B cell (primary cell): ENCODE measurements at regions not wholly inside any gene's neighbourhood (a gene's known extent, or its start where the extent isn't known, plus 50 kb on each side); places are given as distances from the start of the nearest gene placed in this dataset.

ENCODE experiments used
- ATAC-seq: fragments of 200-7000 bp; cut with Tn5 transposase; one replicate; pipeline ENCODE4 v1.10.0; 2021; ENCODE audit warnings: low read depth, mild to moderate bottlenecking, moderate number of reproducible peaks, moderate library complexity
- CTCF ChIA-PET: fragments of 350-600 bp; sonication (Branson Sonifier 250); formaldehyde crosslinking; loops from one replicate; lab custom pipeline; 2021; ENCODE audit warnings: antibody characterized with exemption, inconsistent platforms; lab: Charles Lee
- POLR2A ChIA-PET: fragments of 350-600 bp; sonication (Branson Sonifier 250); formaldehyde crosslinking; loops from one replicate; lab custom pipeline; 2021; ENCODE audit warnings: antibody characterized with exemption; lab: Charles Lee
- DNase-seq: peaks from one replicate; pipeline ENCODE4 v3.0.0; 2013
- H2AFZ ChIP-seq: 2 replicates; pipeline ENCODE4 v1.6.1; 2012; ENCODE audit warnings: mild to moderate bottlenecking, low read depth, low read length; ENCODE audit not compliant: insufficient read depth, poor library complexity, severe bottlenecking
- H3K27ac ChIP-seq, 2 donors: 1 replicate in 1 of 2; 2 replicates in 1 of 2; pipeline ENCODE4 v1.5.1; 2012 to 2013; ENCODE audit warnings: low read length in 2 of 2, mild to moderate bottlenecking in 2 of 2, moderate library complexity in 1 of 2
- H3K27me3 ChIP-seq, 4 experiments: fragments of 200-600 bp in 1 of 4; sonication (generic) in 1 of 4; replicated peaks in 1 of 4; 1 replicate in 2 of 4; 2 replicates in 2 of 4; pipeline versions ENCODE4 v1.6.1 to v1.7.0; 2013 to 2016; ENCODE audit warnings: low read length in 3 of 4, mild to moderate bottlenecking in 2 of 4, mixed read lengths in 1 of 4, moderate library complexity in 1 of 4; ENCODE audit not compliant: insufficient read depth in 4 of 4, control insufficient read depth in 3 of 4; ENCODE audit errors: control extremely low read depth in 1 of 4
- H3K36me3 ChIP-seq, 2 experiments: replicated peaks in 1 of 2; 1 replicate in 1 of 2; 2 replicates in 1 of 2; pipeline versions ENCODE4 v1.6.1 to v1.7.1; 2013; ENCODE audit warnings: low read length in 1 of 2; ENCODE audit not compliant: insufficient read depth in 2 of 2, control insufficient read depth in 1 of 2; ENCODE audit errors: control extremely low read depth in 1 of 2, extremely low read depth in 1 of 2
- H3K4me1 ChIP-seq, 2 donors: fragments of 200-600 bp in 1 of 2; sonication (generic) in 1 of 2; 1 replicate in 1 of 2; 2 replicates in 1 of 2; pipeline versions ENCODE4 v1.5.1 to v1.6.1; 2013 to 2017; ENCODE audit warnings: low read length in 2 of 2; ENCODE audit not compliant: control insufficient read depth in 2 of 2, insufficient read depth in 2 of 2
- H3K4me2 ChIP-seq: replicated peaks from 2 replicates; pipeline ENCODE3; 2012; ENCODE audit warnings: mild to moderate bottlenecking, low read depth, low read length; ENCODE audit not compliant: poor library complexity, severe bottlenecking
- H3K4me3 ChIP-seq, 5 experiments: fragments of 200-600 bp in 1 of 5; sonication (generic) in 1 of 5; 1 replicate in 3 of 5; 2 replicates in 2 of 5; pipeline versions ENCODE4 v1.5.1 to v1.7.0; 2011 to 2016; ENCODE audit warnings: low read length in 4 of 5, mild to moderate bottlenecking in 4 of 5, low read depth in 2 of 5, control low read depth in 1 of 5, moderate library complexity in 1 of 5; ENCODE audit not compliant: insufficient read depth in 1 of 5; ENCODE audit errors: control extremely low read depth in 1 of 5, extremely low read depth in 1 of 5
- H3K79me2 ChIP-seq: fragments of 200-600 bp; sonication (generic); one replicate; pipeline ENCODE4 v1.6.0; 2016; ENCODE audit warnings: low read length; ENCODE audit not compliant: control insufficient read depth, insufficient read depth
- H3K9ac ChIP-seq: fragments of 200-600 bp; sonication (generic); 2 replicates; pipeline ENCODE4 v1.6.1; 2017; ENCODE audit warnings: mild to moderate bottlenecking, low read length, moderate library complexity
- H3K9me3 ChIP-seq, 3 donors: one replicate each; pipeline versions ENCODE4 v1.6.1 to v1.7.1; 2013; ENCODE audit warnings: low read length in 2 of 3; ENCODE audit not compliant: control insufficient read depth in 2 of 3, insufficient read depth in 1 of 3; ENCODE audit errors: control extremely low read depth in 1 of 3
- H4K20me1 ChIP-seq: 2 replicates; pipeline ENCODE4 v1.6.0; 2012; ENCODE audit warnings: mild to moderate bottlenecking, low read length; ENCODE audit not compliant: insufficient read depth, control insufficient read depth, poor library complexity, severe bottlenecking
- H3K27ac Mint-ChIP-seq: one replicate; pipeline ENCODE4 v1.8.0; 2021; ENCODE audit warnings: mixed read lengths
- H3K27me3 Mint-ChIP-seq: one replicate; pipeline ENCODE4 v1.8.0; 2021; ENCODE audit warnings: mixed read lengths
- H3K4me1 Mint-ChIP-seq: one replicate; pipeline ENCODE4 v1.8.0; 2021; ENCODE audit warnings: mixed read lengths
- H3K4me3 Mint-ChIP-seq: one replicate; pipeline ENCODE4 v1.8.0; 2021; ENCODE audit warnings: mixed read lengths
- H3K9me3 Mint-ChIP-seq: one replicate; pipeline ENCODE4 v1.8.0; 2022; ENCODE audit warnings: mixed read lengths; ENCODE audit not compliant: insufficient read depth
- EZH2 ChIP-seq: IDR thresholded peaks from 2 replicates; pipeline ENCODE4 v1.6.1; 2012; ENCODE audit warnings: borderline replicate concordance, low read depth, mild to moderate bottlenecking, moderate library complexity, low read length; ENCODE audit not compliant: insufficient read depth, poor library complexity, severe bottlenecking
- WGBS: methylation state at CpG from one replicate; pipeline ENCODE4 v1.1.5; 2013; ENCODE audit warnings: missing lambda C conversion rate; ENCODE audit not compliant: insufficient coverage; 5-methylcytosine and 5-hydroxymethylcytosine counted together
- intact Hi-C: fragments of 100-400 bp; cut with micrococcal nuclease; formaldehyde crosslinking; loops from one replicate; pipeline ENCODE4 v1.10.0; 2022
- TF ChIP-seq, protein P1 (sequence below): fragments of 200-600 bp; IDR thresholded peaks from one replicate; pipeline ENCODE4 v1.8.0; 2022; ENCODE audit warnings: antibody characterized with exemption, mild to moderate bottlenecking

DNA sequence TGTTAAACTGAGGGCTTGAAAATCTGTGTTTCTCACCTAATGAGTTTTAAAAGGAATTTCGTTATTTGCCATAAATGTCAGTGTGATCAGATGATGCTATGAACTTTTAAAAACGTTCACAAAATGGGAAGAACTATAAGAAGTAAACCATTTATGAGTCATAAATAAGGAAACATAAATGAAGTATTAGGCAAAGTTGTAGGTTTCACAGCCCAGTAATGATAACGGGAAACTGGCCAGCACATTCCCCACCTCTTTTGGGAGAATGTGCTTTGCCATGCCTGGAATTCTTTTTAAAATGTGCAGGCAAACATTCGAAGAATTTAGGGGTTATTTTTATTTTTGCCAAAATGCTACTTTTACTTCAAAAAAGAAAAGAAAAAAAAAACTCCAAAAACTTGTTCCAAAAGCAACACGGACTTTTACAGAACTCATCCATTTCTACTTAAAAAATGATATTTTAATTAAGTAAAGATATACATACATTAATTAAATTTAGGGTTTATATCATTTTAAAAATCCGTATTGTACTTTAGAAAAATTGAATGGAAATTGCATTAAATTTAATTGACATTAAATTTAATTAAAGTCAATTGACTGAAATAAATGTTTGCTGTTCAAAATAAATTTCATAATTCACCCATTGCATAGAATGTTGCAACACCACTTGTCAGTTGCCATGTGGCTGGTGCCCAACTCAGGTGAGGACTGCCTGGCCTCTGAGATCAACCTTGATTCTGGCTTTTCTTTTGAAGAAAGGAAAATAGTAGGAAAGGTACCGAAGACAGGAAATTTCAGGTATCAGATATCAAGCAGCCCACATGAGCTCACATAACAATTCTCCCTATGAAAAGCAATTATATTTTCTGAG is 1198.5 kb downstream of the EFNB2 start:
- Histone ChIP-seq H3K4me3 (no peak overlapping the region), H3K27me3 (no peaks in the 10 kb centered on the region), H2AFZ (no peak overlapping the region), H3K9me3 (no peaks in the 10 kb centered on the region), H3K27ac (no peak overlapping the region), H3K4me1 (no peaks in the 10 kb centered on the region), H3K9ac (no peak overlapping the region), H4K20me1 (no peaks in the 10 kb centered on the region), H3K79me2 (no peaks in the 10 kb centered on the region), H3K36me3 (no peaks in the 10 kb centered on the region), H3K4me2 (no peak overlapping the region)
- intact Hi-C loops: no loop called here
- Mint-ChIP-seq H3K27me3 (no peaks in the 10 kb centered on the region), H3K4me3 (no peak overlapping the region), H3K4me1 (no peaks in the 10 kb centered on the region), H3K27ac (no peak overlapping the region), H3K9me3 (no peaks in the 10 kb centered on the region)
- no CpG with 5 or more reads among the region's 7 CpGs for WGBS
- ChIA-PET CTCF (no interaction called here), POLR2A (no interaction called here)
- TF ChIP-seq, protein P1, sequence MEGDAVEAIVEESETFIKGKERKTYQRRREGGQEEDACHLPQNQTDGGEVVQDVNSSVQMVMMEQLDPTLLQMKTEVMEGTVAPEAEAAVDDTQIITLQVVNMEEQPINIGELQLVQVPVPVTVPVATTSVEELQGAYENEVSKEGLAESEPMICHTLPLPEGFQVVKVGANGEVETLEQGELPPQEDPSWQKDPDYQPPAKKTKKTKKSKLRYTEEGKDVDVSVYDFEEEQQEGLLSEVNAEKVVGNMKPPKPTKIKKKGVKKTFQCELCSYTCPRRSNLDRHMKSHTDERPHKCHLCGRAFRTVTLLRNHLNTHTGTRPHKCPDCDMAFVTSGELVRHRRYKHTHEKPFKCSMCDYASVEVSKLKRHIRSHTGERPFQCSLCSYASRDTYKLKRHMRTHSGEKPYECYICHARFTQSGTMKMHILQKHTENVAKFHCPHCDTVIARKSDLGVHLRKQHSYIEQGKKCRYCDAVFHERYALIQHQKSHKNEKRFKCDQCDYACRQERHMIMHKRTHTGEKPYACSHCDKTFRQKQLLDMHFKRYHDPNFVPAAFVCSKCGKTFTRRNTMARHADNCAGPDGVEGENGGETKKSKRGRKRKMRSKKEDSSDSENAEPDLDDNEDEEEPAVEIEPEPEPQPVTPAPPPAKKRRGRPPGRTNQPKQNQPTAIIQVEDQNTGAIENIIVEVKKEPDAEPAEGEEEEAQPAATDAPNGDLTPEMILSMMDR: no peak
- no peak for TF ChIP-seq EZH2
- no peak for ATAC-seq
- no peak for DNase-seq

DNA sequence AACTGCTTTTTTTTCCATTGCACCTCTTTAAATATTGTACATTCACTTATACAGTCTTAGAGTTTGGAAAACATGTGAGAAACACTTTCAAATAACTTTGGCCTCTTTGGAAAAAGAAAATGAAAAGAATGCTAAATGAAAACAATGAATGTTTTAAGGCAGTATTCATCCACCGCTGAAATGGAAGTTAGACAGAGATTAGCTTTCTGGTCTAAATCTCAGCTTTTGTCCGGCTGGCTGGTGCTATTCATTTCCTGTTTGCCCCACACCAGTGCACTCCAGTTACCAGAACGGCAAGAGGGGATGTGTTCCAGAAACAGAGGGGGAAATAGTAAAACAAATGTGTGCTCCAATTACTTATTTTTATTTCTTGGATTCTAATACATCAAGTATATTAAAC is 1201.3 kb downstream of the EFNB2 start:
- H3K27me3 ChIP-seq: no peaks in the 10 kb centered on the region
- H3K79me2 ChIP-seq: no peaks in the 10 kb centered on the region
- Mint-ChIP-seq H3K4me3 (no peak overlapping the region), H3K9me3 (peaks cover 2% of the 10 kb centered on the region), H3K27me3 (no peaks in the 10 kb centered on the region), H3K27ac (no peak overlapping the region), H3K4me1 (no peaks in the 10 kb centered on the region)
- H3K4me2 ChIP-seq: no peak overlapping the region
- no peaks in the 10 kb centered on the region for H3K36me3 ChIP-seq
- CTCF ChIA-PET: no interaction called here
- H3K27ac ChIP-seq: no peak overlapping the region
- no peaks in the 10 kb centered on the region for H3K4me1 ChIP-seq
- POLR2A ChIA-PET: no interaction called here
- no peak overlapping the region for H3K4me3 ChIP-seq
- DNase-seq (no peak), ATAC-seq (no peak)
- H3K9ac ChIP-seq: no peak overlapping the region
- H4K20me1 ChIP-seq: no peaks in the 10 kb centered on the region
- intact Hi-C loops: no loop called here
- H3K9me3 ChIP-seq: peaks cover 0 to 4% (median 0%) of the 10 kb centered on the region in 3 donors
- TF ChIP-seq EZH2: no peak
- TF ChIP-seq, protein P1: no peak
- no peak overlapping the region for H2AFZ ChIP-seq
- WGBS: 88% methylated on average over 1 of the region's 3 CpGs
